ENCODE measurements at regions not wholly inside any gene's neighbourhood (a gene's known extent, or its start where the extent isn't known, plus 50 kb on each side); places are given as distances from the start of the nearest gene placed in this dataset.

GRCh38 chr18:3397031-3397750 lies 52.8 kb upstream of the TGIF1 start:
- H3K9me3 ChIP-seq: peaks cover 4% of the 10 kb centered on the region
- DNase-seq (no peak), ATAC-seq (peak in 1 of 2 donors; percentile 59)
- H3K27me3 ChIP-seq (ENCODE audit: low read depth): no peaks in the 10 kb centered on the region
- H3K27ac ChIP-seq: no peak overlapping the region
- no peak for TF ChIP-seq CTCF (IDR thresholded peaks at IDR 0.05)
- intact Hi-C loops (cut with DNase I): no loop called here
- H3K4me3 ChIP-seq: no peak overlapping the region
- H3K36me3 ChIP-seq: no peaks in the 10 kb centered on the region
- H3K4me1 ChIP-seq: no peaks in the 10 kb centered on the region

- intact Hi-C loops (cut with DNase I): no loop called here
- TF ChIP-seq CTCF (IDR thresholded peaks at IDR 0.05): no peak
- Histone ChIP-seq H3K4me3 (no peak overlapping the region), H3K27ac (no peak overlapping the region), H3K27me3 (ENCODE audit: low read depth) (no peaks in the 10 kb centered on the region), H3K9me3 (peaks cover 4% of the 10 kb centered on the region), H3K4me1 (no peaks in the 10 kb centered on the region), H3K36me3 (no peaks in the 10 kb centered on the region)
- no peak for ATAC-seq
- no peak for DNase-seq
Observed at GRCh38 chr18:3397786-3398185, 52.2 kb upstream of the TGIF1 start.
